ENCODE measurements at regions not wholly inside any gene's neighbourhood (a gene's known extent, or its start where the extent isn't known, plus 50 kb on each side); places are given as distances from the start of the nearest gene placed in this dataset.
"Not testable (repeated sequence)": the region's sequence is repeated elsewhere in the genome, so short reads cannot be mapped to it uniquely, and the experiment has no call there.

DNA sequence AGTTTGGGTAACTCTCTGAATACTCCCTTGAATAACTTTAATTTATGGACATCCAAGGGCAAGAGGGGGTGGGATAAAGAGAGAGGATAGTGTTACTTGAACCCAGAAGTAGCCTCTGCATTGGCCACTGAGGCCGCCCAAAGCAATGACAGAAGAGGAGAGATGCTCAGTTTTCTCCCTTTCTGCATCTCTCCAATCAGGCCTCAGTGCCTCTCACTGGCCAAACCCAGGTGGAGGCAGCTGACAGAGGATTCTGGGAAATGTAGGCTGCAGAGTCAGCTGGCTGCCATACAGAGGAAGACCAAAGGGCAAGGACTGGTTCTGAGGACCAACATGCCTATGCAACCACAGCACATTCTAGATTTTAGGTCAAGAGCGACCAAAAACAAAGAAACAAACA is 719.4 kb downstream of the MAT2B start:
- no peak for DNase-seq

DNA sequence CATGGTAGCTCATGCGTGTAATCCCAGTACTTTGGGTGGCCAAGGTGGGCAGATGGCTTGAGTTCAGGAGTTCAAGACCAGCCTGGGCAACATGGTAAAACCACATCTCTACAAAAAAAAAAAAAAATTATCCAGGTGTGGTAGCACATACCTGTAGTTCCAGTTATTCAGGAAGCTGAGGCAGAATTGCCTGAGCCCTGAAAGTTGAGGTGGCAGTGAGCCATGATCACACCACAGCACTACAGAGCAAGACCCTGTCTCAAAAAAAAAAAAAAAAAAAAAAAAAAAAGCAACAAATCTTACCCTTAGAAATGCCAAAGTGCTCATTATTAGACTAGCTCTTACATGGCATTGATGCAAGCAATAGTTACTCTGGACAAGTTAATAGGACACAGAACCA is 724.9 kb downstream of the MAT2B start:
- DNase-seq: no peak

DNA sequence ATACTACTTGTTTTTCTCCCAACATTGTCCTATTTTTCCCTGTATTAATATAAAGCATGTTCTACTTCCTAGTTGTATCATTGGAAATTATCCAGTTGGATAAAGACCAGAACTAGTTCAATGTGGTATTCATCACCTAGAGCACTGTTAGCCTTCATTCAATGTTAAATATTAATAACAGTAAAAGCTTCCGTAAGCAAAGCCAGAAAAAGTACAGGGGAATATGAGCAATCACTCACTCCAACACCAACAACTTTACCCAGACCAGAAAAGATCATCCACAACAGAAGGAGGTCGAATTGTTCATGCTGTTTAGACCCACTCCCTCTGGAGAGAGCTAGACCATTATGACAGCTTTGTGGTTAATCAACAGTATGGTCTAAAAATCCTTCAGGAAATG is 728.4 kb downstream of the MAT2B start:
- DNase-seq: no peak

DNA sequence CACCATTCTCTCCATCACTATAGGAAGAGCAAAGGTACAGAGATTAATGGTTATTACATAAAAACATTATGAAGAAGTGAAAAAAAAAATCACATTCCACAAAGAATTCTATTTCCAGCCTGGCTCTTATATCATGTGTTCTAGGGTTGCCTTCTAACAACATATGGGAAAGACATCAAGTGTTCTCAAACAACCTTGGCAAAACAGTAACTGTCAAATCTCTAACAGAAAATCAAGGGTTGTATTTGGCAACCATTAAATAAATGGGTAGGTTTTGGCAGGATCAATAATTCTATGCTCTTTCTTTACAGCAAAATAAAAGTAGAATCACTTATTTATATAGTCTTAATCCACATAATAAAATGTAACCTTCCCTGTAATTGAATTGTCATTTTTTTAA is 728.9 kb downstream of the MAT2B start:
- DNase-seq: no peak

DNA sequence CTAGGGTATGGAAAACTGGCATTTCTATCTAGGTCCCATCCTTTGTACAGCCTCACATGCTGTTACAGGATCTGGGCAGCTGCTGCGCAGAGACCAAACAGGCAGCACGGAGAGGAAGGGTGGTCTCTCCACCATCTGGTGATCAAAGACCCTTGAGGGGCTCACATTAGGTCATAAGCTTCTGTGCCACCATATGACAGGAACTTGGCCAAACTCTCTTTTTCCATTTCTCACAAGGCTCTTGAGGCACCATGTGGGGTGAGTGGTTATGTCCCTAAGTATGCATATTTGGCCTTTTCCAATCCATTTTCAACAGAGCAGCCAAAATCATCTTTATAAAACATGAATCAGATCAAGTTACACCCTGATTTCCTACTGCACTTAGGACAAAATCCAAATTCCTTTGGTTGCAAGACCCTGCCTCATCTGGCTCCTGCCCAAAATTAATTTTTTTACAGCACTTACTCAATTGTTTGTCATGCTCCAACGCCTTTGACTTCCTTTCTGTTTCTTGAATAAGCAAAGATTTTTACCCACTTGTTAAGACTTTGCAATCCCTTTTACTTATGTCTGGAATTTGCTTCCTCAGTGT is 730.0 kb downstream of the MAT2B start:
- peak; percentile 6 to 48 for DNase-seq

DNA sequence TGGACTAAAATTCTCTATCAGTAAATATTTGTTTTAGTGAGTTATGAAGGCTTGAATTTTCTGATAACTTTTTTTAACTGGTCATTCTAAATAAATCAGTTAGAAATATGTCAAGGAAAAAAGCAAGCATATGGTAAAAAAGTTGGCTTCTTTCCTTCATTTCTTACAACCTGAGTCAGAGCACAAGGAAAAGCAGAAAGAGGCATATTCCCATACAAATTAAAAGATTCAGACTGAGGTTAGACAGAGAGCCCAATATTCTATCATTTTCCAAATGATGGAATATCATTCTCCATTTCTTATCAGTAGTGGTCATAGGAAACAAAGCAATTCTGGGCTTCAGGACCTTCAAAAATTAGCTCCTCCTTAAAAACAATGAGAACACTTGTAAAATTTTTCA is 732.1 kb downstream of the MAT2B start:
- DNase-seq: no peak

DNA sequence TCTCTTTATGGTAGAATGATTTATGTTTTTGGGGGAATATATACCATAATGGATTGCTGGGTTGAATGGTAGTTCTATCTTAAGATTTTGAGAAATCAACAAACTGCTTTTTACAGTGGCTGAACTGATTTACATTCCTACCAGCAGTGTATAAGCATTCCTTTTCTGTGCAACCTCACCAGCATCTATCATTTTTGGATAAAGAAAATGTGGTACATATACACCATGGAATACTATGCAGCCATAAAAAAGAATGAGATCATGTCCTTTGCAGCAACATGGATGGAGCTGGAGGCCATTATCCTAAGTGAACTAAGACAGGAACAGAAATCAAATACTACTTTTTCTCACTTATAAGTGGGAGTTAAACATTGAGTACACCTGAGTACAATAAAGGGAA is 746.4 kb downstream of the MAT2B start:
- not testable (repeated sequence) for DNase-seq

DNA sequence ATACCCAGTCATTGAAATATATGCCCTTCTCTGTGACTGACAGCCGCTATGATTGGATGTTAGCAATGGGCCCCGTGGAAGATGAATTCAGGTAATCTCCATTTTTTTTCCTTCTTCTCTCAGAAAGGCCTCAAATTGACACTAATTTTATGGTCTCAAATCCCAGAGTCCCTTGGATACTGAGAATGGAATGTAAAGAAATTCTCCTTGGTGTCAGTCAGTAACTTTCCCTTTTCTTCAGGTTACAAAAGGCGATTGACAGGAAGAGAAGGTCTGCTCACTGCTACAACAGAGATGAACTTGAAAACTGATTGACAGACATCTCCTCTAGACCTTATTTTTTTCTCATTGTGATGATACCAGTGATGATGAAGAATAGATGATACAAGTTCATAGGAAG is 748.3 kb downstream of the MAT2B start:
- DNase-seq: no peak

DNA sequence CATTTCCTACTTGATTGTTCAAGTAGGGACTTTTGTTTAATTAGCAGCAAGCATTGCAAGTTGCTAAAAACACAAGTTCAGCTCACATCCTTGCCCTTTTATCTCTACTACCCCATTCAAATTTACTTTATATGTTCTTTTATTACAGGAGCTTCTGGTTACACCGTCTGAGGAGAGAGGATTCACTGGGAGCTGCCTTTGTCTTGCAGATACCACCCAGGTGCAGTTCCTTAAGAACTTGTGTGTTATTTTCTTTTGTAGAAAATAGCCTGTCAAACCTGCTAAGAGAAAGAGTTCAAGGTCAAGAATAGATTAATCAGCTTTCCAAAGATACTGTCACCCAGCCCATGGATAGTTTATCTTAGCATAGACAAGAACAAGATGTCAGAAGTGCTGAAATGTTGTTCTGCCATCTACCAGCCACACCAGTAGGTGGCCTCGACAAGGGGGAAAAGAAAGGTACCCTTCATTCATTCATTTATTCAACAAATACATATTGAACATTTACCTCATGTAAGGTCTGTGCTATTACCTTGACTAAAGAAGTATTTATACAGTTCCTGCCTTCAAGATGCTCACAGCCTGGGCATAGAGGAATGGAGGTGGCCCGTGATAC is 750.3 kb downstream of the MAT2B start:
- DNase-seq: no peak

DNA sequence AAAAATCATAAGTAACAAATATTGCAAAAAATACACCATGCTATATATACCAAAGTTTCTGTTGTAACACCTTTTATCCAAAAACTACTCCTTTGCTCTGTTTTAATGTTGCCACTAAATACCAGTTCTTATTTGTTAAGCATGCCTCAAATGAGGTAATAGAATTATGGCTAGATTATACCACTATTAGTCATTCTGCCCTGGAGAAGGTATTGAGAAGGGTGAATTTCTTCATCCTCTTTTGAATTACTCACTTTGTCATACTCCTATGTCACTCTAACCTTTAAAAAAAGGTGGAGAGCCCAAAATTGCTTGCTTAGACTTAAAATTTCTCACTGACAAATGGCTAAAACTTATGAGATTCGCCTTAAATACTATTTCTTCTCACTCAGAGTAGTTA is 750.9 kb downstream of the MAT2B start:
- DNase-seq: no peak

DNA sequence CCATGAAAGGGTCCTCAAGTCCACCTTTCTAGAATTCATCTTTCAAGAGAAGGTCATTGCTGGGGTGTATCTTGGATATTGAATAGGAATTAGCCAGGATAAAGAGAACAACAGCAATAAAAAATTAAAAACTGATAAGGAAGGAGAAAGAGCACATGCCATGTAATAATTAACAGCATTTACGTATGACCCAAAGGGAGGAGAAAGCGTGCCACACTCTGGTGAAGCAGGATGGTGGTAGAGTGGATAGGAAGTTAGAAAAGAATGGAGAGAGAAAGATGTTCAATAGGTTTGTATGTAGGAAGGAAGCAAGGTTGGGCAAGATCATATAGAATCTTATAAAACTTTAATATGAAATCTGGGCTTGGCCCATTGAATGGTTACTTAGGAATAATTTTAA is 751.5 kb downstream of the MAT2B start:
- no peak for DNase-seq

DNA sequence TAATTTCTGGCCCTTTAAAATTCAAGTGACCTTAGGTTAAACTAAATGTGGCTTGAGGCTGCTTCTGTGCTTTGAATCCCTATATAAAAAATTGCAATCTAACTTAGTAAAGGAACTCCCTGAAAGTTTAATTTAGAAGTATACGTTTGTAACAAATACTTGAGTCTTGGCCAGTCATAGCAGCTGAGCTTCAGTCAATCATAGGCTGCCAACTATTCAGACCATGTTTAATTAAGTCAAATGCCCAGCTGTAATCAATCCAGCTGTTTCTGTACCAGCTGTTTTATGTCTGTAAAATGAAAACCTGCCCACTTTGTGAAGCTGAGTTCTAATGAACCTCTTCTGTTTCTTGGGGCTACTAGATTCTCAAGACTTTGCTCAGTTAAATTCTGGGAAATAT is 760.1 kb downstream of the MAT2B start:
- no peak for DNase-seq

DNA sequence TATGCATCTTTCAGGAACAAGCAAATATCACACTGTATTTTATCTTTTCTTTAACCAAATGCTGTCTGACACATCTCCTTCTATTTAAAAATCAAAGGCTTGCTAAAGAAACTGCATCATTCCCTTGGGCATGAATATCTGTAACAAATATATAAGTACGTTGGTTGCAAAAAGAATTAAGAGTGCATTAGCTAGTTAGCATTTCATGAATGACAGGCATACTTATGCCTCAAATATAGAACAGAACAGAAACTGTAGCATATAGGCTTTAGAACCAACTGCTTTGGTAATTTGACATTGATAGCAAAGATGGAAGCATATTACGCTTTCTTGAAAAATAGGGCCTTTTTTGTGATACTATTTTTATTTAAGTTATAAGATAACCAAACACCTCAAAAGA is 761.2 kb downstream of the MAT2B start:
- no peak for DNase-seq

DNA sequence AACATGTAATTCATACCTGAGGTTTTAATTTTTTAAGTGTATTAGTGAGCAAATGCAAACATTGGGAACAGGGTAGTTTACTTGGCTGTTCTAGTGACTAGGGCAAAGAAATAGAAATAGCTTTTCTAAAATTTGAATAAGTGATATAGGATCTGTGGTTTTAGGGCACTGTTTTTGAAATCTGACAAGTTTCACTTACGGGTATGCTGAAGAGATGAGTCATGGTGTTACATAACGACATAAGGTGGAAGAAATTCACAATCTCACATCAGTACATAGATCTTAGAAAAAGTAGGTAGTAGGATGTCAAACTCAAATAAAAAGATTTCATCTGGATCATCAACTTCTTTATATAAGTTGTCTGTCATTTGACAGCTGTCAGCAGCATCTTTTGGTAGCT is 772.3 kb downstream of the MAT2B start:
- DNase-seq: no peak

DNA sequence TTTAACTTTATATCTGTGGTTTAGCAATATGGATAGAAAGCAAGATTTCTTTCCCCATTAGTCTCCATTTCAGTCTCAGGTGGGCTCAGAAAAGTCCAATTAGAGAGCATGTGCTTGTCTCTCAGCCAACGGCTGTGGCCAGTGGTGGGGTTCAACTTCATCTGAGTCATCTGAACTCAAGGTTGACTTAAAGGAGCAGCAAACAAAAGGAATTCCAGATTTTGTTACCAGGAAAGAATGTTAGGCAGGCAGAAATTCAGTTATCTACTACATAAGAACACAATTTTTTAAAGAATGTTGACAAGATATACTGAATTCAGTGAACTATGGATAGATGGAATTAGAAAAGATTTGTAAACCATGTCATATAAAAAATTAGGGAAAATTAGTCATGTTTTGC is 784.1 kb downstream of the MAT2B start:
- no peak for DNase-seq

DNA sequence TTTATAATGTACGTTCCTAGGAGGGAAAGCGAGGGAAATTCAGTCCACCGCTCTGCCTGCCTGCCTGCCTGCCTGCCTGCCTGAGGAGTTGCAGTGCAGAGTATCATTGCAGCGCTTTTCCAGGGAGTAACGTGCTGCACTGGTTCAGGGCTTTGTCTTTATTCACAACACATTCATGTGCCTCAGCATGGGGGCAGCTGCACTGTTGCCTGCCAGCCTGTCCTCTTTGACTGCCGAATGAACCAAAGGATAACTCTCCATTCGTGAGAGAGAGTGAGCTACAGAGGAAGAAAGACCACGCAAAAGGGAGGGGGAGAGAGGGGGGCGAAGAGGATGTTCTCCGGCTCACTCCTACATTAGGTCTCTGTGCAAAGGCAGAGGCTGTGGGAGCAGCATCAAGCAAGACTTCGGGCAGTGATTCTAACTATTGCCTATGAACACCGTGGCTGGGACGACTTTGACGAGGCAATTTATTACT is 791.2 kb downstream of the MAT2B start:
- no peak for DNase-seq

DNA sequence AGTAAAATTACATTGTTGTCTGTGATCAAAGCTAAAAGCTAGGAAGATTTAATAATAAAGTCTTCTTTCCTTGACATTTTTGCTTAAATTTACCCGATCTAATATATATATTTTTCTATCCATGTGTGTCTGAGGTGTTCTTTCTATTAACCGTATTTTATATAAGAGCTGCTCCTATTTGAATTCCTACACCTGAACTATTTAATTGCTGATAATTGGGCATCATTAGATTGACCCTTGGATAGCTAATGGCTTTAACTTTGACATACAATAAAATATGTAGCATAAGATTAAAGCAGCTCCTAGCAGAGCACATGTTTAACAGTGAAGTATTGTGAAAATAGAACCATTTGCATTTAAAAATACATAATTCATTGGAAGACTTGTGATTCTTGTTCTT is 792.7 kb downstream of the MAT2B start:
- DNase-seq: no peak

DNA sequence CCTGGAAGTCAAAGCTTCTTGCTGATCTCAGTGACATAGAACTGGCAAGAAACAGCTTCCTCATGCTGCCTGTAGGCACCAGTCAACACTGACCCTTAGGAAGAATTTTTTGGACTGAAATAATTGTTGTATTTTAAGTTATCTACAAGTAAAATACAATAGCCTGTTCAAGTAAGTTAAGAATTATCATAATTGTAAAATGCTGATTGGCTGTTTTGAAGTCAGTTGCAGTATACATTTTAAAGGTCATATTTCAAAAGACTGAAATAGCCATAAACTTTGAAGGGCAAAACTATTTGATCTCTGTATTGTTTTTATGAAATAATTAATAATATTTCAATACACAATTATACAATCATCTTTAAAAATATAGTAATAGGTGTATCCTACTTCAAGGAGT is 794.9 kb downstream of the MAT2B start:
- DNase-seq: no peak

DNA sequence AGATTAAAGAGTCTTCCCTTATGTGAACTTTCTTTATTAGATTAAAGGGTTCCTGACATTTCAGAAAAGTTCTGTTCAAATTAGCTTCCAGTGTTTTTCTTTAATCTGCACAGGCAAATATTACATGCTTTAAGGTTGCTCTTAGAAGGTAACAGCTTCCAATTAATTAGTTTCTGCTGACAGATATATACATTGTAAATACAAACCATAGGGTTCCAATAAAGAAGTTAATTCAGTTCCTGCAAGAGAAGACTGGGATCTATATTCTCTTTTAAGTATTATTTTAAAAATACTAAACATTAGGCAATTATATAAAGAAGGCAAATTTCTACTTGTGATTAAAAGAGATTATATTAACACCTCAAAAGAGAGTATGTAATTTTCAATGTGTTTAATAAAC is 795.7 kb downstream of the MAT2B start:
- DNase-seq: no peak

DNA sequence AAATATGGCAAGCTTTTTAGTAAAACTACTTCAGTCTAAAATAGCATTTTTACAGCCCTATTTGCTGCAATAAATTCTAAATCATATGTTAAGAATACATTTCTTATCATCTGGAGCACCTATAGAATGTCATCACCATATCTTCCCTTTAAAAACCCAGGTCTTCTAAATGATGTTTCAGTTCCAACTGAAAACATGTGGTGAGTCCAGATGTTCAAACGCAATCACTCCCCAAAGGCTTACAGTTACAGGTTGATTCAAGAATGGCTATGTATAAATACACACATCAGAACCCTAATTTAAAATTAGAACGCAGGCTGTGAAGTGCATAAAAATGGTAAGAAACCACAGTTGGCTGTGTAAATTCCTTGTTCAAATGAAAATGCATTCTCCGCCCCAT is 796.3 kb downstream of the MAT2B start:
- no peak for DNase-seq

DNA sequence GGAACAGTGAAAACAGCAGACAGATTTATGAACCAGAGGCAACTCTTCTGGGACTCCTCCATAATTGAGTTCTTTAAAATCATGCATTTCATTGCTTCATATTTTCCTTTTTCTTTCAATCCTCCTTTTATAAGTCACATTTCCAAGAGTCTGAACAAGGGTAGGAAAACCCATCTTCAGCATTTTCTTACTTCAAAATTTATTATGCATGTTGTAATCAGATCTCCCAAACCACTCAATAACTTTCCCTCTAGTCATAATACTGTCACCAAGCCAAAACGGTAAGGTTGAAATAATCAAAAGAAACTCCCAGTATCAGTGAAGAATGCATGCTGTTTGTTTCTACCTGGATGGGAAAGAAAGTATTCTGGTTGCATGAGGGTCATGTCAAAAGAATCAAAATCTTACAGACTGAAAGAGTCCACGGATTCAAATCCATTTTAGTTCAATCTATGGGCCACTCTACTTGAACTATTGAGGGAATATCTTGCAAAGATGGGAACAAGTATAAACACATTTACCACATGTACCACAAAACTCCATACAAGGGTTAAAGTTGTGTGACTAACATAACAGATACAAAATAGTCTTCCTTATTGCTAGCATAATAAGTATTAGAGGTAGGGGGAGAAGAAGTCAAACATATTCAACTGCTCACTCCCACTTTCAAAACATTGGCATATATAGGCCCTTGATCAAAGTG is 797.3 kb downstream of the MAT2B start:
- DNase-seq: no peak

DNA sequence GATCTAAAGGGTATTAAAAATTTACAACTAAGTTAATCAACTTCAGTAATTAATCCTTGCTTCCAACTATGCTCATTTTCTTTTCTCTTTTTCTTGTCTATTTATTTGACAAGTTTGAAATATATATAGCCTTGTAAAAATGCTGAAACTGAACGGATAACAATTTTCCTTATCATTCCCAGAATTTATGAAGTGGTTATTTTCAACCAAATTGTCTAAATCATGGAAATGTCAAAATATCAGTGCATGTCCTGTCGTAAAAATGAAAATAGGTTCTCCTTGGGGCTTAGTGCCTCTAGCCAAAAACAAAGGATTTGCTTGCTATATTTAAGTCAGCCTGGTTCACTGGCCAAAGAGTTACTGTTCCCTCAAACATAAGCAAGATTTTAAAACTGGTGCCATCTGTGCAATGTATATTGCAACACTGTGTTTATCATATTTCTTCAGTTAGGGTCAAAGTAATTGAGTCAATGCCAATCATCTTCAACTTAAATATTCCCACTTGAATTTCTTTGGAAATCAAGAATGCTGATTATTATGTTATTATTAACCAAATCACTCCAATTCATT is 798.3 kb downstream of the MAT2B start:
- DNase-seq: peak in 1 of 2 experiments; percentile 16

DNA sequence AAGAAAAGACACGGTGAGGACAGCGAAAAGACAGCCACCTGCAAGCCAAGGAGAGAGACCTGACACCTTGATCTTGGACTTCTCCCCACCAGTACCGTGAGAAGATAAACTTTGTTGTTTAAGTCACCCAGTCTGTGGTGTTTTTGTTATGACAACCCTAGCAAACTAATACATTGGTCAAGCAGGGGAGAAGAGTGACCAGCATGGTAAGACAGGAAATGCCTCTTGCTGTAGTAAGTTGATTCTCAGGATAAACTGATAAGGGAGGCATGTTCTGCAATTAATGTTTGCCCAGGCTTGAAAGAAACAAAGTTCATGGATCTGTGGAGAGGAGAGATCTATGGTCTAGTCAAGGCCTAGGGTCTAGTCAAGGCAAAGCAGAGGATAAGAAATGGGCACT is 801.2 kb downstream of the MAT2B start:
- DNase-seq: no peak

DNA sequence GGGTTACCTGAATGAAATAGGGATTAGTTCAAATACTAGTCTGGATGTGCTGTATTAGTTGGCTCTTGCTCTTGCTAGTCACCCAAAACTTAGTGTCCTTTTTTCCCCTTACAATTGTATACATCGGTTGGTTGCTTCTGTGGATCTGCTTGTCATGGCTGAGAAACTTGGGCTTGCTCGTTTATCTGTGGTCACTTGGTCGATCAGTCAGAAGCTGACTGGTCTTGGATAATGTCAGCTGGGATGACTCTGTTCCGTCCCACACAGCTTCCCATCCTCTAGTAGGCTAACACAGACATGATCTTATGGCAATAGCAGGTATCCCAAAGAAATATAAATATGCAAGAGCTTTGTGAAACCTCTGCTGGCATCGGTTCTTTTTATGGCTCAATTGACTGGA is 807.4 kb downstream of the MAT2B start:
- DNase-seq: no peak

All from NCI-H524 (cell line).